Heart left ventricle (tissue), 16 donors: ENCODE measurements at regions not wholly inside any gene's neighbourhood (a gene's known extent, or its start where the extent isn't known, plus 50 kb on each side); places are given as distances from the start of the nearest gene placed in this dataset.

Experiments used
- ATAC-seq, 4 donors: fragments of 200-7000 bp; cut with Tn5 transposase; one replicate each; pipeline ENCODE4 v1.9.1; 2020 to 2022; ENCODE audit warnings: moderate library complexity in 4 of 4, mild to moderate bottlenecking in 3 of 4, moderate number of reproducible peaks in 1 of 4
- DNase-seq, 5 donors: peaks; one replicate each; pipeline ENCODE4 v3.0.0-alpha.2; 2020
- H3K27ac ChIP-seq, 12 donors: fragments of 200-600 bp; sonication (generic) in 4 of 12; one replicate each; pipeline versions ENCODE4 v1.5.0 to v1.8.0; 2016 to 2022; ENCODE audit warnings: mild to moderate bottlenecking in 2 of 12
- H3K27me3 ChIP-seq, 9 donors: fragments of 200-600 bp; sonication (generic) in 2 of 9; one replicate each; pipeline versions ENCODE4 v1.5.1 to v1.8.0; 2016 to 2022; ENCODE audit warnings: mild to moderate bottlenecking in 3 of 9
- H3K36me3 ChIP-seq, 9 donors: fragments of 200-600 bp; sonication (generic) in 2 of 9; one replicate each; pipeline versions ENCODE4 v1.5.0 to v1.8.0; 2018 to 2022; ENCODE audit warnings: mild to moderate bottlenecking in 2 of 9
- H3K4me1 ChIP-seq, 12 donors: fragments of 200-600 bp; sonication (generic) in 4 of 12; one replicate each; pipeline versions ENCODE4 v1.5.0 to v1.8.0; 2016 to 2022; ENCODE audit warnings: mild to moderate bottlenecking in 3 of 12
- H3K4me3 ChIP-seq, 12 donors: fragments of 200-600 bp; sonication (generic) in 4 of 12; one replicate each; pipeline versions ENCODE4 v1.5.0 to v1.8.0; 2017 to 2022; ENCODE audit warnings: mild to moderate bottlenecking in 9 of 12, moderate library complexity in 4 of 12
- H3K9me3 ChIP-seq, 12 donors: fragments of 200-600 bp; sonication (generic) in 4 of 12; one replicate each; pipeline versions ENCODE4 v1.5.0 to v1.8.0; 2016 to 2022; ENCODE audit warnings: mild to moderate bottlenecking in 1 of 12
- POLR2A ChIP-seq, 2 donors: fragments of 450-650 bp; IDR thresholded peaks; one replicate each; pipeline ENCODE4 v1.6.1; 2017; ENCODE audit warnings: antibody characterized with exemption in 2 of 2, mild to moderate bottlenecking in 2 of 2, moderate library complexity in 2 of 2
- WGBS, 4 donors: extraction: QIAGEN DNeasy Blood & Tissue Kit in 2 of 4; methylation state at CpG; one replicate each; pipeline versions ENCODE4 v1.1.5 to v1.1.7; 2013 to 2018; 5-methylcytosine and 5-hydroxymethylcytosine counted together
- intact Hi-C, 10 donors: fragments of 100-400 bp; cut with DNase I; formaldehyde crosslinking; loops; one replicate each; pipeline versions ENCODE4 v1.11.1 to v1.14.2; 2022
- TF ChIP-seq, protein P1 (sequence below), 12 donors: fragments of 200-600 bp; sonication (generic) in 4 of 12; IDR thresholded peaks; one replicate each; pipeline versions ENCODE4 v1.5.0 to v1.8.0; 2018 to 2022; ENCODE audit warnings: antibody characterized with exemption in 12 of 12, mild to moderate bottlenecking in 5 of 12
- donor health status: ischemic (EF 13 %, LVEDD 7.1; RV severe dilation, severe dysfunction).
- donor health status: healthy with polysubstance abuse.
- donor health status: DM: no; HTN: yes; CAD: no.
- donor health status: DM: no; HTN: no; CAD: no.
- donor health status: ischemic (EF 25% LVEDD 6.9; RV normal size, moderate dysfunction).
- donor health status: ischemic (EF 25% LVEDD 5.7; RV mildly dilated, moderate dysfunction).
- donor health status: healthy.
- donor health status: DM: yes; HTN: yes; CAD: no.
- donor health status: ischemic (EF 35%, LVEDD 5.7; RV mildly dilated, moderate dysfunction).
- donor health status: nonischemic (EF 11% LVEDD 7.7; RV severe dilation, severe dysfunction).
- donor health status: DM: yes; HTN: yes; CAD: no.
- donor health status: PGD.
- donor health status: ischemic (EF 29% LVEDD 5.4; RV normal size, mild dysfunction).
- donor health status: nonischemic (EF 23%, LVEDD 6.1; RV moderate dilation, normal function).

DNA sequence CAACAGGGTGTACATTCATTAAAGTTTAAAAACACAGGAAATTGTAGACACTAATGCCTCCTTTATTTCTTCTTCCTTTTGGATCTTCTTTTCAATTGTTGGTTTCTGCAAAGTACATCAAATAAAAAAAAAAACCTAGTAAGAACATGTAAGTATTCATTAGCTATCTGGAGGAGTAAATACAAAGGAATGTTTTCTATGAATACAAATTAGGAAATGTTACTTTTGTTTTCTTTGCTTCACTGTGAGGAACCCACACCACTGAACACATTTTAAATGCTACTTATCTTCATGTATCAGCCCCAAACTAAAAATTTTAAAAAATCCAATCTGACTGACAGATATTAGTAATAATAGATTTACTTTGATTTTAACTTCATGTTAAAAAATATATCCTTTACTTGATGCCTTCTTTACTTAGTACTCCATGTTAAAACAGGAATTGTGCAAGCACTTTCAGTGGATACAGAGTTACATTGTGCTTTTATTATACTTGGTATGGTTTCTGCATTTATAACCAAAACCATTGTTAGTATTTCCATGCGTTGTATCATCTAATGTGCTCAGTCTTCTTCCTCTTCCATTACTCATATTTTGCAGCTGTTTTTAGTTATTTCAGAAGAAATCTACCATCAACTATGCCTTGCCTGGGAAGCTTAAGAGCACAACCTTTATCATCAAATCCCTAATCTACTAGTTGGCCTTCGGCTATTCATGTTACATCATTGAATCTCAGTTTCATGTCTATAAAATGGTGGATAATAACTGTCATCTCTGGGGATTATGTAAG lies 236.9 kb upstream of the DPYD start:
- WGBS, 4 donors, result 76 to 83% (median 80%) methylated on average over 2 of the region's 2 CpGs
- Histone ChIP-seq H3K9me3 (peaks cover 0 to 13% (median 0%) of the 10 kb centered on the region in 12 donors), H3K36me3 (no peaks in the 10 kb centered on the region), H3K27me3 (no peaks in the 10 kb centered on the region), H3K4me1 (no peaks in the 10 kb centered on the region), H3K4me3 (no peak overlapping the region), H3K27ac (no peak overlapping the region)
- no peak for TF ChIP-seq POLR2A (IDR thresholded peaks at IDR 0.05)
- TF ChIP-seq, protein P1, sequence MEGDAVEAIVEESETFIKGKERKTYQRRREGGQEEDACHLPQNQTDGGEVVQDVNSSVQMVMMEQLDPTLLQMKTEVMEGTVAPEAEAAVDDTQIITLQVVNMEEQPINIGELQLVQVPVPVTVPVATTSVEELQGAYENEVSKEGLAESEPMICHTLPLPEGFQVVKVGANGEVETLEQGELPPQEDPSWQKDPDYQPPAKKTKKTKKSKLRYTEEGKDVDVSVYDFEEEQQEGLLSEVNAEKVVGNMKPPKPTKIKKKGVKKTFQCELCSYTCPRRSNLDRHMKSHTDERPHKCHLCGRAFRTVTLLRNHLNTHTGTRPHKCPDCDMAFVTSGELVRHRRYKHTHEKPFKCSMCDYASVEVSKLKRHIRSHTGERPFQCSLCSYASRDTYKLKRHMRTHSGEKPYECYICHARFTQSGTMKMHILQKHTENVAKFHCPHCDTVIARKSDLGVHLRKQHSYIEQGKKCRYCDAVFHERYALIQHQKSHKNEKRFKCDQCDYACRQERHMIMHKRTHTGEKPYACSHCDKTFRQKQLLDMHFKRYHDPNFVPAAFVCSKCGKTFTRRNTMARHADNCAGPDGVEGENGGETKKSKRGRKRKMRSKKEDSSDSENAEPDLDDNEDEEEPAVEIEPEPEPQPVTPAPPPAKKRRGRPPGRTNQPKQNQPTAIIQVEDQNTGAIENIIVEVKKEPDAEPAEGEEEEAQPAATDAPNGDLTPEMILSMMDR (IDR thresholded peaks at IDR 0.05), result no peak
- intact Hi-C loops, result no loop called here
- ATAC-seq (no peak), DNase-seq (no peak)

- no peak overlapping the region for H3K27ac ChIP-seq
- TF ChIP-seq POLR2A (IDR thresholded peaks at IDR 0.05), result no peak
- TF ChIP-seq, protein P1 (IDR thresholded peaks at IDR 0.05), result no peak
- intact Hi-C loops, result no loop called here
- ATAC-seq (no peak), DNase-seq (no peak)
- peaks cover 0 to 13% (median 3%) of the 10 kb centered on the region in 12 donors for H3K9me3 ChIP-seq
- no peak overlapping the region for H3K4me3 ChIP-seq
- H3K4me1 ChIP-seq, result no peaks in the 10 kb centered on the region
- H3K27me3 ChIP-seq, result no peaks in the 10 kb centered on the region
- H3K36me3 ChIP-seq, result no peaks in the 10 kb centered on the region
Observed at GRCh38 chr1:98147280-98147679, 226.4 kb upstream of the DPYD start.

GRCh38 chr1:98145655-98146054 lies 224.8 kb upstream of the DPYD start:
- intact Hi-C loops, result no loop called here
- TF ChIP-seq POLR2A (IDR thresholded peaks at IDR 0.05), result no peak
- Histone ChIP-seq H3K4me1 (no peaks in the 10 kb centered on the region), H3K4me3 (no peak overlapping the region), H3K27ac (no peak overlapping the region), H3K36me3 (no peaks in the 10 kb centered on the region), H3K9me3 (peaks cover 0 to 8% (median 0%) of the 10 kb centered on the region in 12 donors), H3K27me3 (no peaks in the 10 kb centered on the region)
- ATAC-seq (no peak), DNase-seq (no peak)
- 59 to 86% (median 83%) methylated on average over 2 of the region's 2 CpGs for WGBS, 4 donors

GRCh38 chr1:98143403-98143802 lies 222.6 kb upstream of the DPYD start:
- intact Hi-C loops, result no loop called here
- Histone ChIP-seq H3K4me1 (no peaks in the 10 kb centered on the region), H3K4me3 (no peak overlapping the region), H3K27ac (no peak overlapping the region), H3K27me3 (no peaks in the 10 kb centered on the region), H3K9me3 (peaks cover 0 to under 1% (median 0%) of the 10 kb centered on the region in 12 donors), H3K36me3 (no peaks in the 10 kb centered on the region)
- ATAC-seq (no peak), DNase-seq (no peak)
- WGBS, 4 donors, result 50 to 75% (median 65%) methylated on average over 2 of the region's 2 CpGs
- no peak for TF ChIP-seq POLR2A (IDR thresholded peaks at IDR 0.05)
- TF ChIP-seq, protein P1 (IDR thresholded peaks at IDR 0.05), result no peak

DNA sequence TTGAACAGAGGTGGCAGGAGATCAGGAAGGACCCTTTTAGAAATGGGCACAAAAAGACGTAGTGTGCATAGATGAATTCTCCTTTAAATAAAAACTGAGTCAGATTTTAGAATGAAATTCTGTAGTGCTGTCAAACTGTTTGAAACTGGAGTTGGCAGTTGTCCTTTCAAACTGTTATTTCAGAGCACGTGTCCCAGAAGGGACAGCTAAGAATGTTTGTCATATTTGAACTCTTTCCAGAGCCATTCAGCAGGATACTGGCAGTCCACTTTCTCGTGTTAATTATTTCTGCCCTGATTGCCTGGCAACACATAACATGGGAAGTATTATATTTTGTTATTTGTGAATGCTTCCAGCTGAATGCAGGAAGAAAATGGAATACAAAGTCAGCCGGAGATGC lies 212.3 kb upstream of the DPYD start:
- TF ChIP-seq, protein P1 (IDR thresholded peaks at IDR 0.05), result no peak
- TF ChIP-seq POLR2A (IDR thresholded peaks at IDR 0.05), result no peak
- ATAC-seq, result peak; percentile 61 to 93 (median 82)

More for the DNA sequence above, 212.3 kb upstream of the DPYD start:
- H3K27me3 ChIP-seq, result no peaks in the 10 kb centered on the region
- H3K4me1 ChIP-seq, result peaks cover 0 to 6% (median 0%) of the 10 kb centered on the region in 12 donors
- no peak overlapping the region for H3K4me3 ChIP-seq
- no peak for DNase-seq
- WGBS, 4 donors, result 20 to 30% (median 29%) methylated on average over 4 of the region's 4 CpGs
- no peaks in the 10 kb centered on the region for H3K9me3 ChIP-seq
- H3K36me3 ChIP-seq, result no peaks in the 10 kb centered on the region
- peak overlapping the region in 1 of 12 donors; percentile 20 for H3K27ac ChIP-seq
- intact Hi-C loops, result no loop called here
